Trophoblast cell (in vitro differentiated cells and primary cell): ENCODE measurements at regions not wholly inside any gene's neighbourhood (a gene's known extent, or its start where the extent isn't known, plus 50 kb on each side); places are given as distances from the start of the nearest gene placed in this dataset.

ENCODE experiments used
- DNase-seq, 2 donors: peaks; one replicate each; pipeline ENCODE4 v3.0.0-alpha.2; 2016
- H2AFZ ChIP-seq: 2 replicates; pipeline ENCODE4 v1.6.1; 2013; ENCODE audit warnings: low read length, moderate library complexity, mild to moderate bottlenecking; ENCODE audit not compliant: insufficient read depth, poor library complexity
- H2AK5ac ChIP-seq: 2 replicates; pipeline ENCODE4 v1.6.1; 2013; ENCODE audit warnings: mild to moderate bottlenecking, low read length
- H2BK120ac ChIP-seq: 2 replicates; pipeline ENCODE4 v1.6.1; 2013; ENCODE audit warnings: low read length, mild to moderate bottlenecking, moderate library complexity; ENCODE audit not compliant: insufficient read depth, poor library complexity
- H2BK12ac ChIP-seq: 2 replicates; pipeline ENCODE4 v1.6.1; 2013; ENCODE audit warnings: mild to moderate bottlenecking, low read length, moderate library complexity
- H2BK5ac ChIP-seq: 2 replicates; pipeline ENCODE4 v1.6.1; 2013; ENCODE audit warnings: low read length, low read depth, moderate library complexity, mild to moderate bottlenecking; ENCODE audit not compliant: poor library complexity
- H3K14ac ChIP-seq: 2 replicates; pipeline ENCODE4 v1.6.1; 2013; ENCODE audit warnings: mild to moderate bottlenecking, low read length
- H3K18ac ChIP-seq: 2 replicates; pipeline ENCODE4 v1.6.1; 2013; ENCODE audit warnings: mild to moderate bottlenecking, low read length
- H3K23ac ChIP-seq: 2 replicates; pipeline ENCODE4 v1.6.1; 2013; ENCODE audit warnings: low read length
- H3K27ac ChIP-seq: 2 replicates; pipeline ENCODE4 v1.5.1; 2013; ENCODE audit warnings: low read depth, mild to moderate bottlenecking, inconsistent platforms, low read length, moderate library complexity
- H3K27me3 ChIP-seq: 2 replicates; pipeline ENCODE4 v1.6.1; 2013; ENCODE audit warnings: inconsistent platforms, mild to moderate bottlenecking, low read length, moderate library complexity; ENCODE audit not compliant: insufficient read depth
- H3K36me3 ChIP-seq, 2 experiments: 1 replicate in 1 of 2; 2 replicates in 1 of 2; pipeline ENCODE4 v1.6.1; 2013; ENCODE audit warnings: low read length in 2 of 2, mild to moderate bottlenecking in 2 of 2, moderate library complexity in 1 of 2; ENCODE audit not compliant: insufficient read depth in 2 of 2, control insufficient read depth in 1 of 2
- H3K4ac ChIP-seq: 2 replicates; pipeline ENCODE4 v1.6.1; 2013; ENCODE audit warnings: low read depth, mild to moderate bottlenecking, low read length, moderate library complexity
- H3K4me1 ChIP-seq, 2 experiments: 1 replicate in 1 of 2; 2 replicates in 1 of 2; pipeline ENCODE4 v1.6.1; 2013; ENCODE audit warnings: low read length in 2 of 2, mild to moderate bottlenecking in 2 of 2, moderate library complexity in 1 of 2; ENCODE audit not compliant: insufficient read depth in 2 of 2, control insufficient read depth in 1 of 2
- H3K4me2 ChIP-seq: 2 replicates; pipeline ENCODE4 v1.6.1; 2013; ENCODE audit warnings: inconsistent platforms, mild to moderate bottlenecking, low read length, moderate library complexity
- H3K4me3 ChIP-seq: 2 replicates; pipeline ENCODE4 v1.5.1; 2013; ENCODE audit warnings: mild to moderate bottlenecking, low read depth, low read length, inconsistent platforms
- H3K79me1 ChIP-seq: one replicate; pipeline ENCODE4 v1.6.1; 2013; ENCODE audit warnings: low read length
- H3K79me2 ChIP-seq: 2 replicates; pipeline ENCODE4 v1.6.1; 2013; ENCODE audit warnings: low read length, mild to moderate bottlenecking; ENCODE audit not compliant: control insufficient read depth, insufficient read depth, poor library complexity
- H3K9ac ChIP-seq: 2 replicates; pipeline ENCODE4 v1.6.1; 2013; ENCODE audit warnings: mild to moderate bottlenecking, low read length
- H3K9me3 ChIP-seq: 2 replicates; pipeline ENCODE4 v1.6.1; 2013; ENCODE audit warnings: low read depth, mild to moderate bottlenecking, control low read depth, inconsistent platforms, low read length; ENCODE audit not compliant: insufficient read depth
- H4K12ac ChIP-seq: 2 replicates; pipeline ENCODE4 v1.6.1; 2013; ENCODE audit warnings: low read depth, mild to moderate bottlenecking, low read length, moderate library complexity
- H4K8ac ChIP-seq: 2 replicates; pipeline ENCODE4 v1.6.1; 2013; ENCODE audit warnings: low read depth, mild to moderate bottlenecking, low read length, moderate library complexity
- H4K91ac ChIP-seq: one replicate; pipeline ENCODE4 v1.6.1; 2013; ENCODE audit warnings: low read depth, mild to moderate bottlenecking, low read length, moderate library complexity
- WGBS: extraction: QIAGEN DNeasy Blood & Tissue Kit; methylation state at CpG from one replicate; pipeline ENCODE4 v1.1.7; 2013; ENCODE audit warnings: missing lambda C conversion rate; ENCODE audit not compliant: insufficient read length, insufficient coverage; ENCODE audit errors: extremely low coverage; 5-methylcytosine and 5-hydroxymethylcytosine counted together

GRCh38 chr16:13780406-13781168 is 139.4 kb upstream of the ERCC4 start:
- peaks cover 1% of the 10 kb centered on the region for H3K9me3 ChIP-seq
- H3K27me3 ChIP-seq: no peaks in the 10 kb centered on the region
- H3K4me1 ChIP-seq: no peaks in the 10 kb centered on the region
- H3K4ac ChIP-seq: no peak overlapping the region
- no peak overlapping the region for H4K12ac ChIP-seq
- H3K4me3 ChIP-seq: no peak overlapping the region
- no peak overlapping the region for H3K9ac ChIP-seq
- H3K23ac ChIP-seq: no peak overlapping the region
- no peak overlapping the region for H2BK5ac ChIP-seq
- no CpG with 5 or more reads among the region's 7 CpGs for WGBS
- no peak overlapping the region for H3K14ac ChIP-seq
- no peak overlapping the region for H2BK120ac ChIP-seq
- H3K4me2 ChIP-seq: no peak overlapping the region
- no peak overlapping the region for H2AFZ ChIP-seq
- H2AK5ac ChIP-seq: no peak overlapping the region
- no peak overlapping the region for H4K91ac ChIP-seq
- DNase-seq: no peak
- no peak overlapping the region for H3K18ac ChIP-seq
- H4K8ac ChIP-seq: no peak overlapping the region
- H3K79me2 ChIP-seq: no peaks in the 10 kb centered on the region
- H3K27ac ChIP-seq: no peak overlapping the region
- H3K36me3 ChIP-seq: no peaks in the 10 kb centered on the region
- H2BK12ac ChIP-seq: no peak overlapping the region
- no peaks in the 10 kb centered on the region for H3K79me1 ChIP-seq

- Histone ChIP-seq H2BK5ac (no peak overlapping the region), H2BK12ac (no peak overlapping the region), H3K18ac (no peak overlapping the region), H3K9me3 (peaks cover 1% of the 10 kb centered on the region), H2AFZ (no peak overlapping the region), H3K9ac (no peak overlapping the region), H2AK5ac (no peak overlapping the region), H3K4ac (no peak overlapping the region), H3K36me3 (no peaks in the 10 kb centered on the region), H4K8ac (no peak overlapping the region), H3K4me3 (no peak overlapping the region), H3K4me1 (no peaks in the 10 kb centered on the region), H3K27ac (no peak overlapping the region), H4K91ac (no peak overlapping the region), H3K14ac (no peak overlapping the region), H4K12ac (no peak overlapping the region), H2BK120ac (no peak overlapping the region), H3K79me2 (no peaks in the 10 kb centered on the region), H3K23ac (no peak overlapping the region), H3K4me2 (no peak overlapping the region), H3K79me1 (no peaks in the 10 kb centered on the region), H3K27me3 (no peaks in the 10 kb centered on the region)
- DNase-seq: no peak
- no CpG with 5 or more reads among the region's 7 CpGs for WGBS
Measured at GRCh38 chr16:13781169-13781564, 138.8 kb upstream of the ERCC4 start.

- no peak overlapping the region for H2BK12ac ChIP-seq
- no peak overlapping the region for H2BK120ac ChIP-seq
- no CpG with 5 or more reads among the region's 8 CpGs for WGBS
- no peak overlapping the region for H3K4me3 ChIP-seq
- peaks cover 1% of the 10 kb centered on the region for H3K9me3 ChIP-seq
- H3K27ac ChIP-seq: no peak overlapping the region
- H3K79me2 ChIP-seq: no peaks in the 10 kb centered on the region
- no peak overlapping the region for H2AK5ac ChIP-seq
- DNase-seq: no peak
- H3K4ac ChIP-seq: no peak overlapping the region
- no peak overlapping the region for H3K18ac ChIP-seq
- H3K27me3 ChIP-seq: no peaks in the 10 kb centered on the region
- no peak overlapping the region for H4K12ac ChIP-seq
- H3K9ac ChIP-seq: no peak overlapping the region
- no peaks in the 10 kb centered on the region for H3K4me1 ChIP-seq
- H2BK5ac ChIP-seq: no peak overlapping the region
- H3K36me3 ChIP-seq: no peaks in the 10 kb centered on the region
- H3K4me2 ChIP-seq: no peak overlapping the region
- no peak overlapping the region for H3K14ac ChIP-seq
- H3K79me1 ChIP-seq: no peaks in the 10 kb centered on the region
- no peak overlapping the region for H3K23ac ChIP-seq
- H4K91ac ChIP-seq: no peak overlapping the region
- H2AFZ ChIP-seq: no peak overlapping the region
- no peak overlapping the region for H4K8ac ChIP-seq
Measured at GRCh38 chr16:13781575-13782338, 138.2 kb upstream of the ERCC4 start.

- no peak overlapping the region for H3K27ac ChIP-seq
- H3K4me1 ChIP-seq: no peaks in the 10 kb centered on the region
- no peak overlapping the region for H3K4ac ChIP-seq
- no peak overlapping the region for H3K4me3 ChIP-seq
- no peak overlapping the region for H4K91ac ChIP-seq
- H2BK12ac ChIP-seq: no peak overlapping the region
- H2BK5ac ChIP-seq: no peak overlapping the region
- no peak overlapping the region for H3K14ac ChIP-seq
- no peak for DNase-seq
- H2AK5ac ChIP-seq: no peak overlapping the region
- no peaks in the 10 kb centered on the region for H3K79me1 ChIP-seq
- H3K9ac ChIP-seq: no peak overlapping the region
- WGBS: no CpG with 5 or more reads among the region's 4 CpGs
- no peak overlapping the region for H2BK120ac ChIP-seq
- H4K8ac ChIP-seq: no peak overlapping the region
- H3K23ac ChIP-seq: no peak overlapping the region
- no peak overlapping the region for H3K4me2 ChIP-seq
- no peaks in the 10 kb centered on the region for H3K36me3 ChIP-seq
- H2AFZ ChIP-seq: no peak overlapping the region
- no peak overlapping the region for H3K18ac ChIP-seq
- H3K9me3 ChIP-seq: peaks cover 2% of the 10 kb centered on the region
- H3K79me2 ChIP-seq: no peaks in the 10 kb centered on the region
- H4K12ac ChIP-seq: no peak overlapping the region
- no peaks in the 10 kb centered on the region for H3K27me3 ChIP-seq
Measured at GRCh38 chr16:13791095-13791494, 128.9 kb upstream of the ERCC4 start.
